ENCODE measurements at regions not wholly inside any gene's neighbourhood (a gene's known extent, or its start where the extent isn't known, plus 50 kb on each side); places are given as distances from the start of the nearest gene placed in this dataset.

DNA sequence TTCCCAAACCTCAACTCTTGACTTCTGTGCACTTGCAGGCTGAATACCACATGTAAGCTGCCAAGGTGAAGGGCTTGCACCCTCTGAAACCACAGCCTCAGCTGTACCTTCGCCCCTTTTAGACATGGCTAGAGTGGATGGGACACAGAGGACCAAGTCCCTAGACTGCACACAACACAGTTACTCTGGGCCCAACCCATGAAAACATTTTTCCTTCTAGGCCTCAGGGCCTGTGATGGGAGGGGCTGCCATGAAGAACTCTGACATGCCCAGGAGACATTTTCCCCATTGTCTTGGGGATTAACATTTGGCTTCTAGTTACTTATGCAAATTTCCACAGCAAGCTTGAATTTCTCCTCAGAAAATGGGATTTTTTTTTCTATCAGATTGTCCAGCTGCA is 331.0 kb upstream of the RGMB start:
- no peak for DNase-seq (ENCODE audit: low read depth, low spot score)
- TF ChIP-seq POLR2AphosphoS5 (IDR thresholded peaks at IDR 0.05; ENCODE audit: borderline replicate concordance, low read depth, low read length) (no peak), FOXP2 (optimal IDR thresholded peaks at IDR 0.05; ENCODE audit: control extremely low read depth, extremely low read length, insufficient read depth) (no peak), EZH2 (IDR thresholded peaks at IDR 0.05) (no peak)

DNA sequence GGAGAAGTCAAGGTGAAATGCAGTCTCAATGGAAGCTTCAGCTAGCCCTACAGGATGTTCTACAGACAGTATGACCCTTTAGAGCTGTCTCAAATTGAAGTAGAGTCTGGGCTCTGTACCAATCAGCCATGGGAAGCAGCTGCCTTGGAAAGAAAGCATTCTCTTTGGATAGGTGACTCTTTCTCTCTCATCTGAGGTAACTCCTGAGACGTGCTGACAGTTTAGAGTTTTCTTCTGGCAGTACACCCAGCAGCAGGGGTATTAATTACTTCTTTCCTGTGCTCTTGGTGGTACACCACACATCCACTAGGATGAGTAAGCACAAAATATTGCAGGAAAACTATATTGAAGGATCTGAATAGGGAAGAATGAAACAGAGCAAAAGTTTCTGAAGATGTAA is 329.6 kb upstream of the RGMB start:
- Histone ChIP-seq H3K36me3 (ENCODE audit: insufficient read depth, low read length) (no peaks in the 10 kb centered on the region), H3K4me3 (no peak overlapping the region), H3K9me3 (ENCODE audit: low read depth, low read length) (no peaks in the 10 kb centered on the region), H3K9ac (ENCODE audit: insufficient read length) (no peak overlapping the region), H3K27ac (no peak overlapping the region)
- TF ChIP-seq POLR2AphosphoS5 (IDR thresholded peaks at IDR 0.05; ENCODE audit: borderline replicate concordance, low read depth, low read length) = no peak
- TF ChIP-seq EZH2 (IDR thresholded peaks at IDR 0.05) = no peak
- no peak for TF ChIP-seq FOXP2 (optimal IDR thresholded peaks at IDR 0.05; ENCODE audit: control extremely low read depth, extremely low read length, insufficient read depth)
- DNase-seq (ENCODE audit: low read depth, low spot score) = no peak

More for the DNA sequence above, 331.0 kb upstream of the RGMB start:
- Histone ChIP-seq H3K9ac (ENCODE audit: insufficient read length) (no peak overlapping the region), H3K4me3 (no peak overlapping the region), H3K27ac (no peak overlapping the region), H3K36me3 (ENCODE audit: insufficient read depth, low read length) (no peaks in the 10 kb centered on the region), H3K9me3 (ENCODE audit: low read depth, low read length) (no peaks in the 10 kb centered on the region)

- Histone ChIP-seq H3K27ac (no peak overlapping the region), H3K4me3 (no peak overlapping the region), H3K36me3 (ENCODE audit: insufficient read depth, low read length) (no peaks in the 10 kb centered on the region), H3K9ac (ENCODE audit: insufficient read length) (no peak overlapping the region), H3K9me3 (ENCODE audit: low read depth, low read length) (no peaks in the 10 kb centered on the region)
- no peak for DNase-seq (ENCODE audit: low read depth, low spot score)
- no peak for TF ChIP-seq FOXP2 (optimal IDR thresholded peaks at IDR 0.05; ENCODE audit: control extremely low read depth, extremely low read length, insufficient read depth)
- no peak for TF ChIP-seq EZH2 (IDR thresholded peaks at IDR 0.05)
- TF ChIP-seq POLR2AphosphoS5 (IDR thresholded peaks at IDR 0.05; ENCODE audit: borderline replicate concordance, low read depth, low read length) = no peak
Observed at GRCh38 chr5:98453296-98453695, 320.2 kb upstream of the RGMB start.

GRCh38 chr5:98454407-98454806 is 319.1 kb upstream of the RGMB start:
- H3K27ac ChIP-seq = no peak overlapping the region
- H3K9ac ChIP-seq (ENCODE audit: insufficient read length) = no peak overlapping the region
- no peak overlapping the region for H3K4me3 ChIP-seq
- DNase-seq (ENCODE audit: low read depth, low spot score) = no peak
- TF ChIP-seq POLR2AphosphoS5 (IDR thresholded peaks at IDR 0.05; ENCODE audit: borderline replicate concordance, low read depth, low read length) (no peak), EZH2 (IDR thresholded peaks at IDR 0.05) (no peak), FOXP2 (optimal IDR thresholded peaks at IDR 0.05; ENCODE audit: control extremely low read depth, extremely low read length, insufficient read depth) (no peak)
- H3K36me3 ChIP-seq (ENCODE audit: insufficient read depth, low read length) = no peaks in the 10 kb centered on the region
- no peaks in the 10 kb centered on the region for H3K9me3 ChIP-seq (ENCODE audit: low read depth, low read length)

DNA sequence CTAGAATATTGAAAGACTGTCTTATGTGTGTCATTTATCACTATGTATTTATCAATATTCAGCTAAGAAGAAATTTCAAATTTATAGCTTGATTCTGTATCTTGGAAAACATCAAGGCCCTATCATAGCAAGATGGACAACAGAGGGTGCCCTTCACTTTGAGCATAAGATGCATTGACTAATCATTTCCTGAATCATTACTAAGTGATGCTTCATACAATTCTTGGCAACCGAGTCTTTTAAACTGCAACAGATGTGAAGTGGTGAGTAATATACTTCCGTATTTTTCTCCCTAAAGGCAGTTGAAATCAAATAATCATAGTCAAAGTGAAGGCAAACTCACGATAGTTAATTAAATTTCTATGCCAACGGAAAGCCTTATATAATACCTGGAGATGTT is 318.6 kb upstream of the RGMB start:
- DNase-seq (ENCODE audit: low read depth, low spot score) = no peak
- TF ChIP-seq POLR2AphosphoS5 (IDR thresholded peaks at IDR 0.05; ENCODE audit: borderline replicate concordance, low read depth, low read length) = no peak
- no peak for TF ChIP-seq FOXP2 (optimal IDR thresholded peaks at IDR 0.05; ENCODE audit: control extremely low read depth, extremely low read length, insufficient read depth)
- TF ChIP-seq EZH2 (IDR thresholded peaks at IDR 0.05) = no peak
- Histone ChIP-seq H3K27ac (no peak overlapping the region), H3K36me3 (ENCODE audit: insufficient read depth, low read length) (no peaks in the 10 kb centered on the region), H3K9ac (ENCODE audit: insufficient read length) (no peak overlapping the region), H3K9me3 (ENCODE audit: low read depth, low read length) (no peaks in the 10 kb centered on the region), H3K4me3 (no peak overlapping the region)

DNA sequence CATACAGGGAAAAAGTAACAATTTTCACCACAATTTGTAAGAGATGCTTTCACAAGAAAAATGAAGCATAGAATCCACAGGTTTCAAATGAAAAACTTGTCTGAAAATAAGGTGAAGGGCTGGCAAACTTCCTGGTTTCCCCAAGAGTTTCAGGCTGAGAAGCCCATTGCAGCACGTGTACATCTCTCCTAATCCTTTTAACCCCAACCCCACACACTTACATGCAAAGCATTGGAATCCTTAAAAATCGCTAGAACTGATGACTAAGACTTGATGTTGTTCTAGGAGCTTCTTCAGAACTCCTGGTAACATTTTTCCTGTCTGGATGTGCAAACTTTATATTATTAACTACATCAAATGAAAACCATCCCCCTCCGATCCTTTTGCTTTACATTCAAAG is 317.8 kb upstream of the RGMB start:
- H3K4me3 ChIP-seq = no peak overlapping the region
- no peak overlapping the region for H3K9ac ChIP-seq (ENCODE audit: insufficient read length)
- TF ChIP-seq EZH2 (IDR thresholded peaks at IDR 0.05) (no peak), FOXP2 (optimal IDR thresholded peaks at IDR 0.05; ENCODE audit: control extremely low read depth, extremely low read length, insufficient read depth) (no peak), POLR2AphosphoS5 (IDR thresholded peaks at IDR 0.05; ENCODE audit: borderline replicate concordance, low read depth, low read length) (no peak)
- no peaks in the 10 kb centered on the region for H3K36me3 ChIP-seq (ENCODE audit: insufficient read depth, low read length)
- no peaks in the 10 kb centered on the region for H3K9me3 ChIP-seq (ENCODE audit: low read depth, low read length)
- H3K27ac ChIP-seq = no peak overlapping the region
- DNase-seq (ENCODE audit: low read depth, low spot score) = no peak

DNA sequence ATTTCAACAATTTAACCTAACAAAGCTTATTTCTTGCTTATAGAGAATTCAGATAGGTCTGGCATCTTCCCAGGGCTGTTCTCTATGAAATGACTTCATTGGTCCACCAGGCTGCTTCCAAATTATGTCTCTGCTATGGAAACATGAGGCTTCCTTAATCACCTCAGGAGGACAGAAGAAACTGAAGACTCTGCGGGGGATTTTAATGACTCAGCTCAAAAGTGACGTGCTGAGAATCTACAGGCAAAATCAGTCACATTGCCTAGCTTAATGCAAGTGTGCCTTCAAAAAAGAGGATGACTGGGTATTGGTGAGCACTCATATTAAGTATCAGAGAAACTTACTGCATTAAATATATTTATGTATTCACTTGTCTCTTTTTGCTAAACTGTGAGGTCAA is 315.5 kb upstream of the RGMB start:
- Histone ChIP-seq H3K27ac (no peak overlapping the region), H3K36me3 (ENCODE audit: insufficient read depth, low read length) (no peaks in the 10 kb centered on the region), H3K9ac (ENCODE audit: insufficient read length) (no peak overlapping the region), H3K4me3 (no peak overlapping the region), H3K9me3 (ENCODE audit: low read depth, low read length) (no peaks in the 10 kb centered on the region)
- TF ChIP-seq FOXP2 (optimal IDR thresholded peaks at IDR 0.05; ENCODE audit: control extremely low read depth, extremely low read length, insufficient read depth) (no peak), EZH2 (IDR thresholded peaks at IDR 0.05) (no peak), POLR2AphosphoS5 (IDR thresholded peaks at IDR 0.05; ENCODE audit: borderline replicate concordance, low read depth, low read length) (no peak)
- DNase-seq (ENCODE audit: low read depth, low spot score) = no peak

DNA sequence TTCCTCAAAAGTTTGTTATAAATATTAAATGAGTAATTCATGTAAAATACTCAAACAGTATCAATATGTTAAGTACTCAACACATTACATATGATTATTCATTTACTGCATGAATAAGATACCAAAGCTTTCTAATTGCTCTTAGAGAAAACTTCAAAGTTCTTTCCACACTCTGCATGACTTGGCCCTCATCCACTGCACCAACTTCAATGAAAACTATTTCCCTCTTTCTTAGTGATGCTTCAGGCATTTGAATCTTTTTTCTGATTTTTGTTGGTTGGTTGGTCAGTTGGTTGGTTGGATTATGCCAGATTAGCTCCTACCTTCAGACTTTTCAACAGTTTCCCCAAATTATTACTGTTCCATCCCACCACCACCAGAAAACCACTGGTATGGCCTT is 314.7 kb upstream of the RGMB start:
- no peak overlapping the region for H3K27ac ChIP-seq
- H3K36me3 ChIP-seq (ENCODE audit: insufficient read depth, low read length) = no peaks in the 10 kb centered on the region
- no peak overlapping the region for H3K9ac ChIP-seq (ENCODE audit: insufficient read length)
- H3K9me3 ChIP-seq (ENCODE audit: low read depth, low read length) = no peaks in the 10 kb centered on the region
- TF ChIP-seq FOXP2 (optimal IDR thresholded peaks at IDR 0.05; ENCODE audit: control extremely low read depth, extremely low read length, insufficient read depth) = no peak
- TF ChIP-seq POLR2AphosphoS5 (IDR thresholded peaks at IDR 0.05; ENCODE audit: borderline replicate concordance, low read depth, low read length) = no peak
- no peak overlapping the region for H3K4me3 ChIP-seq
- DNase-seq (ENCODE audit: low read depth, low spot score) = no peak

DNA sequence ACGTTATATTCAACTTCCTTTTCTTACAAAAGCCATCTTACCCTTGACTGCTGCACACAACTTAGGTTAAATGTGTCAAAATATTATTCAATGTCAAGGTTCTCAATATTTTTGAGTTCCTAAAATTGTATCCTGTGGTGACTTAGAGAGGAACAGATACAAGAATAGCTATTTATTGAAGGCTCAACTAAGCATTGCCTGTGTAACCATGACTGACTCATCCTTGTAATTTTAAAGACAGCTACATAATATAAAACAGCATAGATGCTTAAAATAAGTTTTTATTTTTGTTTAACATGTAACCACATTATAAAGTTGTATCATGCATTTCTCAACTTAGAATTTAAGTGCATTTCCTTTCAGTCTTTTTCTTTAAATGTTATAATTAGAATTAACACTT is 312.9 kb upstream of the RGMB start:
- H3K9me3 ChIP-seq (ENCODE audit: low read depth, low read length) = no peaks in the 10 kb centered on the region
- DNase-seq (ENCODE audit: low read depth, low spot score) = no peak
- no peak overlapping the region for H3K9ac ChIP-seq (ENCODE audit: insufficient read length)
- TF ChIP-seq FOXP2 (optimal IDR thresholded peaks at IDR 0.05; ENCODE audit: control extremely low read depth, extremely low read length, insufficient read depth) = no peak
- TF ChIP-seq EZH2 (IDR thresholded peaks at IDR 0.05) = no peak
- TF ChIP-seq POLR2AphosphoS5 (IDR thresholded peaks at IDR 0.05; ENCODE audit: borderline replicate concordance, low read depth, low read length) = no peak
- H3K4me3 ChIP-seq = no peak overlapping the region
- H3K36me3 ChIP-seq (ENCODE audit: insufficient read depth, low read length) = no peaks in the 10 kb centered on the region
- H3K27ac ChIP-seq = no peak overlapping the region

All from SK-N-MC (cell line).